Stimulated activated naive B cell treated with anti-CD40 and anti-IgM and Interleukin-4, amounts not matched to agents 10 μg/mL and 1 μg/mL and 100 μg/mL, for 72 hours (primary cell): ENCODE measurements at regions not wholly inside any gene's neighbourhood (a gene's known extent, or its start where the extent isn't known, plus 50 kb on each side); places are given as distances from the start of the nearest gene placed in this dataset.
A peak's percentile ranks its signal among the peaks of the same experiment; 100 is the strongest.

ENCODE experiments used
- ATAC-seq, 2 donors: fragments of 150-1000 bp; cut with Tn5 transposase; replicated peaks; 2 replicates each; pipeline ENCODE4 v1.10.0; 2021; ENCODE audit warnings: moderate library complexity in 1 of 2
- DNase-seq: peaks from one replicate; pipeline ENCODE4 v3.0.0; 2021
- H3K27ac Mint-ChIP-seq: one replicate; pipeline ENCODE4 v1.8.0; 2022; ENCODE audit warnings: mild to moderate bottlenecking, mixed read lengths
- H3K27me3 Mint-ChIP-seq, 2 donors: one replicate each; pipeline ENCODE4 v1.8.0; 2022; ENCODE audit warnings: mixed read lengths in 2 of 2
- H3K36me3 Mint-ChIP-seq, 2 donors: one replicate each; pipeline ENCODE4 v1.8.0; 2022; ENCODE audit warnings: mixed read lengths in 2 of 2, mild to moderate bottlenecking in 1 of 2
- H3K4me1 Mint-ChIP-seq, 2 donors: one replicate each; pipeline ENCODE4 v1.8.0; 2022; ENCODE audit warnings: mixed read lengths in 2 of 2, mild to moderate bottlenecking in 1 of 2
- H3K4me3 Mint-ChIP-seq, 2 donors: one replicate each; pipeline ENCODE4 v1.8.0; 2022; ENCODE audit warnings: mild to moderate bottlenecking in 2 of 2, mixed read lengths in 2 of 2, moderate library complexity in 1 of 2
- H3K9me3 Mint-ChIP-seq, 2 donors: one replicate each; pipeline ENCODE4 v1.8.0; 2022; ENCODE audit warnings: mixed read lengths in 2 of 2, mild to moderate bottlenecking in 1 of 2

GRCh38 chr12:47551426-47551851 is 154.4 kb downstream of the RPAP3 start:
- Mint-ChIP-seq H3K36me3 (peaks cover 3 to 4% of the 10 kb centered on the region in 2 donors), H3K4me1 (peaks cover under 1 to 2% of the 10 kb centered on the region in 2 donors), H3K9me3 (peaks cover 7 to 15% of the 10 kb centered on the region in 2 donors), H3K4me3 (no peak overlapping the region), H3K27me3 (peaks cover 7 to 11% of the 10 kb centered on the region in 2 donors), H3K27ac (no peak overlapping the region)
- DNase-seq, result no peak
- no peak for ATAC-seq

GRCh38 chr12:47549258-47549657 is 156.6 kb downstream of the RPAP3 start:
- H3K27me3 Mint-ChIP-seq, result peaks cover 7 to 11% of the 10 kb centered on the region in 2 donors
- H3K36me3 Mint-ChIP-seq, result peaks cover 3 to 4% of the 10 kb centered on the region in 2 donors
- no peak for DNase-seq
- peaks cover 7 to 13% of the 10 kb centered on the region in 2 donors for H3K4me1 Mint-ChIP-seq
- H3K27ac Mint-ChIP-seq, result no peak overlapping the region
- ATAC-seq, result no peak
- H3K4me3 Mint-ChIP-seq, result no peak overlapping the region
- peaks cover 7 to 12% of the 10 kb centered on the region in 2 donors for H3K9me3 Mint-ChIP-seq

- Mint-ChIP-seq H3K27ac (no peak overlapping the region), H3K36me3 (peaks cover 3 to 4% of the 10 kb centered on the region in 2 donors), H3K27me3 (peaks cover 7 to 10% of the 10 kb centered on the region in 2 donors), H3K4me1 (peaks cover 7 to 13% of the 10 kb centered on the region in 2 donors), H3K9me3 (peaks cover 4 to 5% of the 10 kb centered on the region in 2 donors), H3K4me3 (no peak overlapping the region)
- ATAC-seq (no peak), DNase-seq (no peak)
Observed at GRCh38 chr12:47548401-47548800, 157.4 kb downstream of the RPAP3 start.

- Mint-ChIP-seq H3K27me3 (peaks cover 4 to 7% of the 10 kb centered on the region in 2 donors), H3K36me3 (no peaks in the 10 kb centered on the region), H3K9me3 (no peaks in the 10 kb centered on the region), H3K4me1 (peaks cover 7 to 13% of the 10 kb centered on the region in 2 donors), H3K4me3 (no peak overlapping the region), H3K27ac (no peak overlapping the region)
- ATAC-seq (no peak), DNase-seq (no peak)
Observed at GRCh38 chr12:47547077-47547476, 158.8 kb downstream of the RPAP3 start.

- no peaks in the 10 kb centered on the region for H3K36me3 Mint-ChIP-seq
- H3K9me3 Mint-ChIP-seq, result no peaks in the 10 kb centered on the region
- no peak overlapping the region for H3K4me3 Mint-ChIP-seq
- peak; percentile 62 to 74 for ATAC-seq
- H3K27ac Mint-ChIP-seq, result no peak overlapping the region
- peaks cover 7 to 13% of the 10 kb centered on the region in 2 donors for H3K4me1 Mint-ChIP-seq
- no peak for DNase-seq
- H3K27me3 Mint-ChIP-seq, result peaks cover 0 to 7% of the 10 kb centered on the region in 2 donors
Observed at GRCh38 chr12:47545938-47546609, 159.8 kb downstream of the RPAP3 start.

- Mint-ChIP-seq H3K27me3 (peaks cover 35% of the 10 kb centered on the region in 2 donors), H3K4me3 (no peak overlapping the region), H3K9me3 (peaks cover 11 to 20% of the 10 kb centered on the region in 2 donors), H3K36me3 (peaks cover 2 to 9% of the 10 kb centered on the region in 2 donors), H3K4me1 (no peaks in the 10 kb centered on the region), H3K27ac (no peak overlapping the region)
- DNase-seq (no peak), ATAC-seq (no peak)
Observed at GRCh38 chr12:47534695-47535094, 171.1 kb downstream of the RPAP3 start.

GRCh38 chr12:47530050-47530449 is 175.8 kb downstream of the RPAP3 start:
- no peak overlapping the region for H3K4me3 Mint-ChIP-seq
- H3K4me1 Mint-ChIP-seq, result no peaks in the 10 kb centered on the region
- peaks cover 17 to 33% of the 10 kb centered on the region in 2 donors for H3K9me3 Mint-ChIP-seq
- peaks cover 4 to 14% of the 10 kb centered on the region in 2 donors for H3K36me3 Mint-ChIP-seq
- no peak for DNase-seq
- ATAC-seq, result no peak
- peaks cover 37 to 41% of the 10 kb centered on the region in 2 donors for H3K27me3 Mint-ChIP-seq
- H3K27ac Mint-ChIP-seq, result no peak overlapping the region

GRCh38 chr12:47527816-47528215 is 178.0 kb downstream of the RPAP3 start:
- DNase-seq (no peak), ATAC-seq (no peak)
- H3K9me3 Mint-ChIP-seq, result peaks cover 17 to 33% of the 10 kb centered on the region in 2 donors
- H3K27ac Mint-ChIP-seq, result no peak overlapping the region
- no peaks in the 10 kb centered on the region for H3K4me1 Mint-ChIP-seq
- peaks cover 4 to 14% of the 10 kb centered on the region in 2 donors for H3K36me3 Mint-ChIP-seq
- H3K27me3 Mint-ChIP-seq, result peaks cover 31 to 45% of the 10 kb centered on the region in 2 donors
- H3K4me3 Mint-ChIP-seq, result no peak overlapping the region

- ATAC-seq (no peak), DNase-seq (no peak)
- peaks cover 14 to 16% of the 10 kb centered on the region in 2 donors for H3K27me3 Mint-ChIP-seq
- peaks cover 5 to 7% of the 10 kb centered on the region in 2 donors for H3K36me3 Mint-ChIP-seq
- H3K4me1 Mint-ChIP-seq, result no peaks in the 10 kb centered on the region
- H3K27ac Mint-ChIP-seq, result no peak overlapping the region
- no peak overlapping the region for H3K4me3 Mint-ChIP-seq
- H3K9me3 Mint-ChIP-seq, result peaks cover 24 to 28% of the 10 kb centered on the region in 2 donors
Observed at GRCh38 chr12:47520029-47520428, 185.8 kb downstream of the RPAP3 start.

- Mint-ChIP-seq H3K27me3 (peaks cover 0 to 2% of the 10 kb centered on the region in 2 donors), H3K36me3 (peaks cover 6 to 12% of the 10 kb centered on the region in 2 donors), H3K9me3 (peaks cover 30 to 37% of the 10 kb centered on the region in 2 donors), H3K4me3 (no peak overlapping the region), H3K4me1 (no peaks in the 10 kb centered on the region), H3K27ac (no peak overlapping the region)
- DNase-seq, result no peak
- no peak for ATAC-seq
Observed at GRCh38 chr12:47517122-47517521, 188.7 kb downstream of the RPAP3 start.

GRCh38 chr12:47509398-47509851 is 196.4 kb downstream of the RPAP3 start:
- Mint-ChIP-seq H3K36me3 (peaks cover 0 to 5% of the 10 kb centered on the region in 2 donors), H3K4me3 (no peak overlapping the region), H3K4me1 (no peaks in the 10 kb centered on the region), H3K27me3 (peaks cover 11 to 15% of the 10 kb centered on the region in 2 donors), H3K9me3 (peaks cover 10 to 15% of the 10 kb centered on the region in 2 donors), H3K27ac (no peak overlapping the region)
- DNase-seq (no peak), ATAC-seq (no peak)

- Mint-ChIP-seq H3K36me3 (no peaks in the 10 kb centered on the region), H3K4me1 (no peaks in the 10 kb centered on the region), H3K9me3 (peaks cover 4 to 9% of the 10 kb centered on the region in 2 donors), H3K27me3 (peaks cover 11 to 18% of the 10 kb centered on the region in 2 donors), H3K27ac (no peak overlapping the region), H3K4me3 (no peak overlapping the region)
- DNase-seq, result no peak
- no peak for ATAC-seq
Observed at GRCh38 chr12:47507221-47507620, 198.6 kb downstream of the RPAP3 start.

GRCh38 chr12:47504775-47505446 is 200.9 kb downstream of the RPAP3 start:
- ATAC-seq (no peak), DNase-seq (no peak)
- H3K27ac Mint-ChIP-seq, result no peak overlapping the region
- H3K4me1 Mint-ChIP-seq, result no peaks in the 10 kb centered on the region
- peaks cover 0 to 3% of the 10 kb centered on the region in 2 donors for H3K9me3 Mint-ChIP-seq
- no peak overlapping the region for H3K4me3 Mint-ChIP-seq
- H3K27me3 Mint-ChIP-seq, result peaks cover 11 to 20% of the 10 kb centered on the region in 2 donors
- H3K36me3 Mint-ChIP-seq, result no peaks in the 10 kb centered on the region

GRCh38 chr12:47493801-47494200 is 212.0 kb downstream of the RPAP3 start:
- Mint-ChIP-seq H3K27me3 (peaks cover 31 to 43% of the 10 kb centered on the region in 2 donors), H3K27ac (no peak overlapping the region), H3K4me1 (no peaks in the 10 kb centered on the region), H3K36me3 (peaks cover 2 to 3% of the 10 kb centered on the region in 2 donors), H3K9me3 (peaks cover 4 to 5% of the 10 kb centered on the region in 2 donors), H3K4me3 (no peak overlapping the region)
- DNase-seq (no peak), ATAC-seq (no peak)
